HCT116 (cell line): ENCODE measurements at regions not wholly inside any gene's neighbourhood (a gene's known extent, or its start where the extent isn't known, plus 50 kb on each side); places are given as distances from the start of the nearest gene placed in this dataset.

Source experiments
- ATAC-seq: fragments of 200-7000 bp; cut with Tn5 transposase; 2 replicates; pipeline ENCODE4 v1.9.1; 2020; ENCODE audit warnings: mild to moderate bottlenecking, moderate library complexity
- BruUV-seq: library from RNA; stranded (reverse); fragments of 400-500 nt; replicated peaks from 2 replicates; lab custom pipeline; 2021; lab: Mats Ljungman, UMichigan
- CTCF ChIA-PET: fragments of 300-600 bp; sonication (Branson Sonifier 250); formaldehyde crosslinking; loops from one replicate; lab custom pipeline; 2021; ENCODE audit warnings: antibody characterized with exemption; lab: Charles Lee
- POLR2A ChIA-PET: fragments of 300-600, 350-600 bp; sonication (Branson Sonifier 250); formaldehyde crosslinking; loops from one replicate; lab custom pipeline; 2021; ENCODE audit warnings: antibody characterized with exemption; lab: Charles Lee
- RAD21 ChIA-PET, 2 experiments: fragments of 300-600 bp; sonication (Branson Sonifier 250); formaldehyde crosslinking; loops; one replicate each; lab custom pipeline; 2023; ENCODE audit warnings: low total read pairs in 2 of 2; ENCODE audit not compliant: uncharacterized antibody in 2 of 2, unreplicated experiment in 2 of 2, low non-redundant PET in 1 of 2; lab: Charles Lee
- DNase-seq: peaks from one replicate; pipeline ENCODE4 v3.0.0-alpha.2; 2010; ENCODE audit warnings: low read depth, low spot score
- H2AFZ ChIP-seq: fragments of 200-600 bp; shearing (Covaris generic), sonication (generic); 2 replicates; pipeline ENCODE4 v1.6.1; 2017; ENCODE audit warnings: low read depth, mixed run types, mixed read lengths, antibody characterized with exemption, low read length; ENCODE audit not compliant: poor library complexity, severe bottlenecking
- H3K27ac ChIP-seq: 2 replicates; pipeline ENCODE4 v1.5.1; 2012; ENCODE audit warnings: low read depth, low read length
- H3K27me3 ChIP-seq: fragments of 200-600 bp; sonication (generic); 2 replicates; pipeline ENCODE4 v1.6.1; 2016; ENCODE audit warnings: mixed run types, low read length, mixed read lengths; ENCODE audit not compliant: insufficient read depth
- H3K36me3 ChIP-seq, 2 experiments: fragments of 200-500 bp in 1 of 2; fragments of 200-600 bp in 1 of 2; sonication (Bioruptor generic) in 1 of 2; sonication (generic) in 1 of 2; 2 replicates each; pipeline versions ENCODE4 v1.5.1 to v1.6.1; 2014 to 2016; ENCODE audit warnings: low read length in 2 of 2, inconsistent platforms in 1 of 2, mixed read lengths in 1 of 2, mixed run types in 1 of 2; ENCODE audit not compliant: insufficient read depth in 2 of 2, control insufficient read depth in 1 of 2
- H3K4me1 ChIP-seq, 2 experiments: fragments of 200-600 bp in 1 of 2; sonication (generic) in 1 of 2; 2 replicates each; pipeline versions ENCODE4 v1.5.1 to v1.6.1; 2012 to 2017; ENCODE audit warnings: low read length in 2 of 2, inconsistent platforms in 1 of 2, mild to moderate bottlenecking in 1 of 2, mixed read lengths in 1 of 2, mixed run types in 1 of 2, moderate library complexity in 1 of 2; ENCODE audit not compliant: insufficient read depth in 2 of 2, control insufficient read depth in 1 of 2
- H3K4me2 ChIP-seq: fragments of 200-600 bp; sonication (generic); 2 replicates; pipeline ENCODE4 v1.6.1; 2017; ENCODE audit warnings: mixed run types, low read length, mixed read lengths
- H3K4me3 ChIP-seq, 2 experiments: fragments of 200-600 bp in 1 of 2; sonication (generic) in 1 of 2; replicated peaks in 1 of 2; 2 replicates each; pipeline ENCODE4 v1.5.1; 2011 to 2016; ENCODE audit warnings: low read length in 2 of 2, control low read depth in 1 of 2, low read depth in 1 of 2, mild to moderate bottlenecking in 1 of 2, mixed read lengths in 1 of 2, mixed run types in 1 of 2
- H3K79me2 ChIP-seq: fragments of 200-600 bp; sonication (generic); 2 replicates; pipeline ENCODE4 v1.6.1; 2017; ENCODE audit warnings: mild to moderate bottlenecking, mixed run types, low read length, moderate library complexity, mixed read lengths; ENCODE audit not compliant: insufficient read depth
- H3K9ac ChIP-seq: fragments of 200-600 bp; sonication (generic); 2 replicates; pipeline ENCODE4 v1.6.1; 2016; ENCODE audit warnings: low read length, mixed read lengths
- H3K9me2 ChIP-seq: fragments of 200-600 bp; sonication (generic), shearing (Covaris generic); 2 replicates; pipeline ENCODE4 v1.6.1; 2017; ENCODE audit warnings: mixed run types, mild to moderate bottlenecking, moderate library complexity; ENCODE audit not compliant: insufficient read depth
- H3K9me3 ChIP-seq, 2 experiments: fragments of 200-500 bp in 1 of 2; fragments of 200-600 bp in 1 of 2; sonication (Bioruptor generic) in 1 of 2; sonication (generic) in 1 of 2; 2 replicates each; pipeline ENCODE4 v1.6.1; 2014 to 2017; ENCODE audit warnings: low read length in 2 of 2, mixed read lengths in 2 of 2, inconsistent platforms in 1 of 2, low read depth in 1 of 2, mild to moderate bottlenecking in 1 of 2, mixed run types in 1 of 2, moderate library complexity in 1 of 2; ENCODE audit not compliant: control insufficient read depth in 1 of 2, insufficient read depth in 1 of 2
- H4K20me1 ChIP-seq: fragments of 200-600 bp; sonication (generic), shearing (Covaris generic); 2 replicates; pipeline ENCODE4 v1.6.1; 2017; ENCODE audit warnings: mixed run types, mild to moderate bottlenecking, moderate library complexity; ENCODE audit not compliant: insufficient read depth
- ATF3 ChIP-seq: IDR thresholded peaks from 2 replicates; pipeline ENCODE4 v1.6.1; 2012
- CEBPB ChIP-seq: IDR thresholded peaks from 2 replicates; pipeline ENCODE4 v1.6.1; 2012; ENCODE audit warnings: low read depth
- CTCF ChIP-seq, 3 experiments: fragments of 200-600 bp in 1 of 3; sonication (generic) in 1 of 3; IDR thresholded peaks in 2 of 3; conservative IDR thresholded peaks in 1 of 3; 2 replicates each; pipeline ENCODE4 v1.5.1; 2012 to 2017; ENCODE audit warnings: low read depth in 2 of 3, low read length in 2 of 3, antibody characterized with exemption in 1 of 3, borderline replicate concordance in 1 of 3, control low read depth in 1 of 3, mild to moderate bottlenecking in 1 of 3, mixed read lengths in 1 of 3, mixed run types in 1 of 3, moderate library complexity in 1 of 3; ENCODE audit not compliant: insufficient read depth in 1 of 3
- EGR1 ChIP-seq: IDR thresholded peaks from 2 replicates; pipeline ENCODE4 v1.6.1; 2012; ENCODE audit warnings: low read depth
- EZH2 ChIP-seq: fragments of 200-600 bp; sonication (generic); IDR thresholded peaks from 2 replicates; pipeline ENCODE4 v1.6.1; 2017; ENCODE audit warnings: antibody characterized with exemption, mixed run types
- EZH2phosphoT487 ChIP-seq: fragments of 200-600 bp; IDR thresholded peaks from 2 replicates; pipeline ENCODE4 v1.6.1; 2018; ENCODE audit warnings: antibody characterized with exemption, borderline replicate concordance
- FOSL1 ChIP-seq: IDR thresholded peaks from 2 replicates; pipeline ENCODE4 v1.6.1; 2012; ENCODE audit warnings: low read depth
- JUND ChIP-seq: IDR thresholded peaks from 2 replicates; pipeline ENCODE4 v1.6.1; 2012
- POLR2A ChIP-seq: IDR thresholded peaks from 2 replicates; pipeline ENCODE4 v1.7.0; 2011; ENCODE audit warnings: borderline replicate concordance; ENCODE audit not compliant: insufficient read depth, insufficient read length; ENCODE audit errors: extremely low read depth
- POLR2AphosphoS5 ChIP-seq: IDR thresholded peaks from 2 replicates; pipeline ENCODE4 v1.6.1; 2011; ENCODE audit warnings: mild to moderate bottlenecking, low read depth, low read length, moderate library complexity
- RAD21 ChIP-seq: IDR thresholded peaks from 2 replicates; pipeline ENCODE4 v1.6.1; 2012; ENCODE audit warnings: low read depth, mild to moderate bottlenecking
- SIN3A ChIP-seq: IDR thresholded peaks from 2 replicates; pipeline ENCODE4 v1.6.1; 2012; ENCODE audit warnings: low read depth
- ZBTB33 ChIP-seq: IDR thresholded peaks from 2 replicates; pipeline ENCODE4 v1.6.1; 2011; ENCODE audit warnings: mild to moderate bottlenecking, low read length, moderate library complexity; ENCODE audit not compliant: insufficient replicate concordance; ENCODE audit errors: extremely low read depth
- ZFX ChIP-seq: fragments of 450-650 bp; IDR thresholded peaks from 2 replicates; pipeline ENCODE4 v1.6.1; 2017
- ZNF274 ChIP-seq: fragments of 200-500 bp; sonication (Bioruptor generic); IDR thresholded peaks from 2 replicates; pipeline ENCODE4 v1.6.1; 2014; ENCODE audit warnings: mild to moderate bottlenecking, low read depth, low read length, inconsistent platforms
- intact Hi-C: fragments of 100-400 bp; cut with micrococcal nuclease; formaldehyde crosslinking; loops from 2 replicates; pipeline ENCODE4 v1.10.0; 2022

- BruUV-seq, result no TSS peak
- CTCF ChIA-PET, result no interaction called here
Measured at GRCh38 chr3:167110901-167111300, 269.2 kb downstream of the ZBBX start.

More at GRCh38 chr3:167110901-167111300, 269.2 kb downstream of the ZBBX start:
- POLR2A ChIA-PET, result no interaction called here
- RAD21 ChIA-PET, result no interaction called here
- no peaks in the 10 kb centered on the region for H3K4me1 ChIP-seq
- H3K79me2 ChIP-seq, result no peaks in the 10 kb centered on the region
- DNase-seq (no peak), ATAC-seq (no peak)
- no peaks in the 10 kb centered on the region for H3K36me3 ChIP-seq
- H3K9me2 ChIP-seq, result no peaks in the 10 kb centered on the region
- no peaks in the 10 kb centered on the region for H3K9me3 ChIP-seq
- no peak overlapping the region for H3K9ac ChIP-seq
- no peaks in the 10 kb centered on the region for H3K27me3 ChIP-seq
- intact Hi-C loops, result no loop called here
- H3K4me2 ChIP-seq, result no peak overlapping the region
- no peak overlapping the region for H3K27ac ChIP-seq
- H2AFZ ChIP-seq, result no peak overlapping the region
- H4K20me1 ChIP-seq, result no peaks in the 10 kb centered on the region; the same call in 1 of the 2 replicates
- H3K4me3 ChIP-seq, result no peak overlapping the region
- TF ChIP-seq POLR2AphosphoS5 (no peak), EZH2 (no peak), FOSL1 (no peak), EZH2phosphoT487 (no peak), ZFX (no peak), RAD21 (no peak), CEBPB (no peak), ZBTB33 (no peak), CTCF (IDR thresholded peaks at IDR 0.05 in 2 of 3, conservative IDR thresholded peaks at IDR 0.05 in 1 of 3; ENCODE audit: borderline replicate concordance in 1 of 3, insufficient read depth in 1 of 3, low read depth in 2 of 3, low read length in 2 of 3) (no peak), POLR2A (no peak), JUND (no peak), EGR1 (no peak), SIN3A (no peak), ATF3 (no peak), ZNF274 (no peak)
- TF ChIP-seq, all 23 proteins: peak for 0
